Activated CD4-positive, alpha-beta memory T cell treated with anti-CD3 and anti-CD28 coated beads, Interleukin-2, amount 10 ng/mL, durations not matched to agents 7 days and 5 days (primary cell): ENCODE measurements at regions not wholly inside any gene's neighbourhood (a gene's known extent, or its start where the extent isn't known, plus 50 kb on each side); places are given as distances from the start of the nearest gene placed in this dataset.

Experiments
- CTCF ChIA-PET: fragments of 350-600 bp; sonication (Branson Sonifier 250); formaldehyde crosslinking; loops from one replicate; lab custom pipeline; 2021; ENCODE audit warnings: antibody characterized with exemption, inconsistent platforms; lab: Charles Lee
- POLR2A ChIA-PET: fragments of 350-600 bp; sonication (Branson Sonifier 250); formaldehyde crosslinking; loops from one replicate; lab custom pipeline; 2021; ENCODE audit warnings: antibody characterized with exemption; lab: Charles Lee
- DNase-seq: peaks from one replicate; pipeline ENCODE4 v3.0.0-alpha.2; 2020
- H3K27ac Mint-ChIP-seq: one replicate; pipeline ENCODE4 v1.8.0; 2021; ENCODE audit warnings: mild to moderate bottlenecking, mixed read lengths
- H3K27me3 Mint-ChIP-seq: one replicate; pipeline ENCODE4 v1.8.0; 2021; ENCODE audit warnings: mixed read lengths
- H3K36me3 Mint-ChIP-seq: one replicate; pipeline ENCODE4 v1.8.0; 2021; ENCODE audit warnings: low read depth, mixed read lengths
- H3K4me1 Mint-ChIP-seq: one replicate; pipeline ENCODE4 v1.8.0; 2021; ENCODE audit warnings: mixed read lengths
- H3K4me3 Mint-ChIP-seq: one replicate; pipeline ENCODE4 v1.8.0; 2021; ENCODE audit warnings: mild to moderate bottlenecking, mixed read lengths
- H3K9me3 Mint-ChIP-seq: one replicate; pipeline ENCODE4 v1.8.0; 2021; ENCODE audit warnings: mixed read lengths

DNA sequence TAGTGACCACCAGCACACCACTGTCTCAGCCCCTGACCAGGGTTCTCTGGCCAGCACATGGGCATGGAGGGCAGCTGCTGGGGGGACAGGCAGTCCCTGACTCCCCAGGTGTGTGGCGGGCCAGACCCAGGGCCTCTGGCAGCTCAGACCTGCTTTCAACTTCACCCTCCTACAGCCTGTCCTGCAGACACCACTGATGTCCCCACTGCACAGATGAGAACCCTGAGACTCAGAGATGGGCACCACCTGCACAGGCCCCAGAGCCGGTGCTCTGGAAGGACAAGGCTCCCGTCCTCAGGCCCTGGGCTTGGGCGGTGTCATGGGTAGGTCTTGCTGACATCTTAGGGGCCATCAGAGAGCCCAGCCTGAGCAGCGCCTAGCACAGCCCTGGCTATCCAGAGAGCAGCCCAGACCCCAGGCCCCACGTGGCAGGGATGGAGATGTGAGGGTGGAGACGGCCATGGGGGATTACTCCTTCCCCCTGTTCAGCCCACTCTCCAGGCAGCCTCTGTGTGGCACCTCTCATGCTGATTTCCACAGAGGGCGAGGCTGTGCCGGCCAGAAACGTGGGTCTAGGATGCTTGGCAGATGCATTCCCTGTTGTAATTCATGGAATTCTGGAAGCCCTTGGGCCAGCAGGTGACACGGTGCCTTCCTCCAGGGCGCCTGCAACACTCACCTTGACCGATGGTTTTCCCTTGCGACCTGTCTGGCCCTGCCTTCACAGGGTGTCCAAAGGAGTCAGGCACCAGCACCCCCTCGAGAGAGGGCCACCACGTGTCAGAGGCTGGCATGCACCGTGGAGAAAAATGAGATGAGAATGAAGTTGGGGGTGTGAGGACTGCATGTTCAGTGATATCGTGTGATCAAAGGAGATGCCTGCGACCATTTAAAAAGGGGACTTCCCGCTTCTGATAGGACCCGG is 61.2 kb upstream of the GLI2 start:
- no peak for DNase-seq
- Mint-ChIP-seq H3K9me3 (no peaks in the 10 kb centered on the region), H3K27me3 (peaks cover 15% of the 10 kb centered on the region), H3K4me1 (no peaks in the 10 kb centered on the region), H3K27ac (no peak overlapping the region), H3K36me3 (no peaks in the 10 kb centered on the region), H3K4me3 (no peak overlapping the region)
- ChIA-PET POLR2A (no interaction called here), CTCF (interaction anchor here (1.2 to 1.5 kb wide), 2 partner anchors 15 to 562 kb away, joined by 3 to 4 read pairs; no protein-coding TSS in a partner anchor)

DNA sequence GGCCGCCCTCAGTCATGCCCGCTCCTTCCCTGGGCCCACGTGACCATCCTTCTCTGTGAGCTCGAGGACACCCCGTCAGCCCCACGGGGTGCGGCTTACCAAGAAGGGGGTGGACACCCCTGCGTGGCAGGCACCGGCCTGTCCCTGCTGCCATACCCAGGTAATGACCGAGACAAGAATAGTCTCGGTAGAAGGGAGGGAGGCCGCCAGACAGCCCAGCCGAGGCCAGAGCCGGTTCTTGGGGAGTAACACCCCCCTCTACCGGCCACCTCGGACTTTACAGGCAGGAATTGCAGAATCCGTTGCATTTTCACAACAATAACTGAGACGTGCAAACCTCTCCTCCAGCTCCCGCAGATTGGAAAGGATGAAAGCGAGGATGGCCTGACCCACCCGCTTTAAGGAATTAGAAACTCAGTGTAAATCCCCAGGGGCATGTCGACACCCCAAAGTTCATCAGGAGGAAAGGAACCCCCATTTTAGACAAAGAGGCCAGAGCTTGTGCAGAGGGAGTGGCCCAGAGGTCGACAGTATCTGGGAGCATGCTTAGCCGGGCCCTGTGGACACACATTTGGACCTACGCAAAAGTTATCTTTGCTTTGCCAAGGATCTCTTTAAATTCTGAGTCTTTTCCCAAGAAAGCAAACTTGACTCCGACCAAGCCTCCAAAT is 60.1 kb upstream of the GLI2 start:
- peak; percentile 55 for DNase-seq
- Mint-ChIP-seq H3K27ac (no peak overlapping the region), H3K4me3 (no peak overlapping the region), H3K9me3 (no peaks in the 10 kb centered on the region), H3K4me1 (no peaks in the 10 kb centered on the region), H3K27me3 (peaks cover 14% of the 10 kb centered on the region), H3K36me3 (no peaks in the 10 kb centered on the region)
- ChIA-PET POLR2A (interaction anchor here (1.1 kb wide), 1 partner anchor 13 kb away, joined by 3 read pairs; no protein-coding TSS in a partner anchor), CTCF (interaction anchor here (0.7 to 1.5 kb wide), 5 partner anchors 9 to 563 kb away, joined by 3 to 5 read pairs (median 3); no protein-coding TSS in a partner anchor)

DNA sequence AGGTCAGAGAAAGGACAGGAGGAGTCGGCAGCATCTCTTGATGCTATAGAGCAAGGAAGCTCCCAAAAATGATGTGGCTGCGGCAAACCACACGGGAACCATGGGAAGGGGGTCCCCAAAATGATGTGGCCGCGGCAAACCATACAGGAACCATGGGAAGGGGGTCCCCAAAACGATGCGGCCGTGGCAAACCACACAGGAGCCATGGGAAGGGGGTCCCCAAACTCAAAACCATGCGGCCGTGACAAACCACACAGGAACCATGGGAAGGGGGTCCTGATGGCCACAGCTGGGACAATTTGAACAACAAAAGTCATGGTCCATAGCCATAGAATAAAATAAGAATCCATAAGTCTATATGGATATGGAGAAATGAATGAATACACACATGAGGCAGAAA is 58.4 kb upstream of the GLI2 start:
- Mint-ChIP-seq H3K9me3 (no peaks in the 10 kb centered on the region), H3K36me3 (no peaks in the 10 kb centered on the region), H3K27ac (no peak overlapping the region), H3K27me3 (peaks cover 13% of the 10 kb centered on the region), H3K4me3 (no peak overlapping the region), H3K4me1 (no peaks in the 10 kb centered on the region)
- DNase-seq = no peak
- CTCF ChIA-PET = interaction anchor here (1.0 kb wide), 2 partner anchors 10 to 1035 kb away, joined by 3 to 4 read pairs; no protein-coding TSS in a partner anchor
- POLR2A ChIA-PET = no interaction called here

DNA sequence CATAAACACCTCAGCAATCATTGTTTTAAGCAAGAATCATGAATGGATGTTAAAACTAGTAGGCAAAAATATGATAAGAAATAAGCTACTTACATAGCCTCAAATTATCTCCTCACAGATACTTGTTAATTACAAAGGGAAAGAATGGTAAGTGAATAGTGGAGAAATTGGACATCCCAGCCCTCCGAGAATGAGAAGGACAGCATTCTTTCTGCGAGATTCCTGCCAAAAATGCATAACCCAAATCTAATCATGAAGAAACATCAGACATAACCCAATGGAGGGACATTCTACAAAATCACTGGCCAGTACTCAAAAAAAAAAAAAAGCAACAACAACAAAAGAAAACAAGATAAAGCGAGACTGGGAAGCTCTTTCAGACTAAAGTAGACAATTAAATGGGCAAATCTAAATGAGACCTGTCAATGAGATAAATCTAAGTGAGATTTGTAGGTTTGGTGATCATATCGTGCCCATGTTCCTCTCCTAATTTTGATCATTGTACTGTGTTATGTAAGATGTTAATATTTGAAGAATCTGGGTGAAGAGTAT is 57.9 kb upstream of the GLI2 start:
- CTCF ChIA-PET = interaction anchor here (0.6 to 1.2 kb wide), 4 partner anchors 9 to 1035 kb away, joined by 3 to 4 read pairs (median 4); no protein-coding TSS in a partner anchor

GRCh38 chr2:120678251-120678650 is 57.4 kb upstream of the GLI2 start:
- Mint-ChIP-seq H3K4me1 (no peaks in the 10 kb centered on the region), H3K36me3 (no peaks in the 10 kb centered on the region), H3K9me3 (no peaks in the 10 kb centered on the region), H3K4me3 (no peak overlapping the region), H3K27ac (no peak overlapping the region), H3K27me3 (peaks cover 13% of the 10 kb centered on the region)
- ChIA-PET CTCF (interaction anchor here (0.6 to 1.2 kb wide), 4 partner anchors 9 to 1036 kb away, joined by 3 to 4 read pairs (median 4); no protein-coding TSS in a partner anchor), POLR2A (no interaction called here)
- no peak for DNase-seq

More for the DNA sequence above, 57.9 kb upstream of the GLI2 start:
- Mint-ChIP-seq H3K4me3 (no peak overlapping the region), H3K27ac (no peak overlapping the region), H3K27me3 (peaks cover 13% of the 10 kb centered on the region), H3K36me3 (no peaks in the 10 kb centered on the region), H3K4me1 (no peaks in the 10 kb centered on the region), H3K9me3 (no peaks in the 10 kb centered on the region)
- no peak for DNase-seq
- POLR2A ChIA-PET = no interaction called here

DNA sequence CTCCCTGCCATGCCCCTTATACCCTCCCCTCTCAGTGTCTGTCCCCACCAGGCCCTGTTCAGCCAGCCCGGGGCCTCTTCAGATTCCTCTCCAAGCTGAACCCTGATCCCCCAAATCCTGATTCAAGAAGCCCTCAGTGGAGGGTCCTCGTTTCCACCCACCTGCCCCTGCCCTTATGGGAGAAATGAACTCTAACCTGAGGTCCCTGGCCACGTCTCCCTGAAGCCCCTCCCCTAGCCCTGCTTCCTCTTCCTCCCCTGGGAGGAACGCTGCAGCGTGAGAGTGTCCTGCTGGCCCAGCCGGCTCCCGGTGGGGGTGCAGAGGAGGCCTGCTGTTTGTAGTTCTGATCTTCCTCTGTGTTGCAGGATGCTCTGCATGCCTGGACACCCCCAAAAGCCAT is 56.7 kb upstream of the GLI2 start:
- H3K27me3 Mint-ChIP-seq = peaks cover 13% of the 10 kb centered on the region
- H3K4me3 Mint-ChIP-seq = no peak overlapping the region
- no peak for DNase-seq
- CTCF ChIA-PET = interaction anchor here (1.2 kb wide), 1 partner anchor 11 kb away, joined by 3 read pairs; no protein-coding TSS in a partner anchor
- no peaks in the 10 kb centered on the region for H3K4me1 Mint-ChIP-seq
- H3K27ac Mint-ChIP-seq = no peak overlapping the region
- POLR2A ChIA-PET = no interaction called here
- H3K36me3 Mint-ChIP-seq = no peaks in the 10 kb centered on the region
- H3K9me3 Mint-ChIP-seq = no peaks in the 10 kb centered on the region

DNA sequence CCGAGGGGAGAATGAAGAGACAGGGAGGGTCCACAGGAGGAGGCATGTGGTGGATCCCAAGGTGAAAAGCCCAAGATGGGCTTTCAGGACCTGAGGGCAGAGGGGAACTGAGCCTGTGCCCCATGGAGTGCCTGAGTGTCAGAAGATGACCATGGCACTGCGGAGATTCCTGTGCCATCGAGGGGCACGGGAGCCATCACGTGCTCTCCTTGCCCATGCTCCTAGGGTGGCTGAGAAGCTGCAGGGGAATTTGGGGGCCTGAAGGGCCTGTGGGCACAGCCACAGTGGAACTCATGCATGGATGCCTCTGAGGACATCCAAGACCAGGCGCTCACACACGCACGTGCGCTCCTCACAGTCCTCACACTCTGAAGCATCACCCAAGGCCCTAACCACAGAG is 56.1 kb upstream of the GLI2 start:
- H3K27ac Mint-ChIP-seq = no peak overlapping the region
- DNase-seq = no peak
- peaks cover 13% of the 10 kb centered on the region for H3K27me3 Mint-ChIP-seq
- no peaks in the 10 kb centered on the region for H3K36me3 Mint-ChIP-seq
- H3K9me3 Mint-ChIP-seq = no peaks in the 10 kb centered on the region
- ChIA-PET POLR2A (no interaction called here), CTCF (no interaction called here)
- H3K4me3 Mint-ChIP-seq = no peak overlapping the region
- no peaks in the 10 kb centered on the region for H3K4me1 Mint-ChIP-seq

- ChIA-PET CTCF (interaction anchor here (0.6 to 1.7 kb wide), 13 partner anchors 9 to 932 kb away, joined by 3 to 9 read pairs (median 5); no protein-coding TSS in a partner anchor), POLR2A (no interaction called here)
- no peak overlapping the region for H3K27ac Mint-ChIP-seq
- no peaks in the 10 kb centered on the region for H3K9me3 Mint-ChIP-seq
- DNase-seq = peak; percentile 77
- H3K36me3 Mint-ChIP-seq = no peaks in the 10 kb centered on the region
- no peaks in the 10 kb centered on the region for H3K4me1 Mint-ChIP-seq
- no peak overlapping the region for H3K4me3 Mint-ChIP-seq
- peaks cover 11% of the 10 kb centered on the region for H3K27me3 Mint-ChIP-seq
These were observed 55.4 kb upstream of the GLI2 start for GRCh38 chr2:120680136-120680761.

DNA sequence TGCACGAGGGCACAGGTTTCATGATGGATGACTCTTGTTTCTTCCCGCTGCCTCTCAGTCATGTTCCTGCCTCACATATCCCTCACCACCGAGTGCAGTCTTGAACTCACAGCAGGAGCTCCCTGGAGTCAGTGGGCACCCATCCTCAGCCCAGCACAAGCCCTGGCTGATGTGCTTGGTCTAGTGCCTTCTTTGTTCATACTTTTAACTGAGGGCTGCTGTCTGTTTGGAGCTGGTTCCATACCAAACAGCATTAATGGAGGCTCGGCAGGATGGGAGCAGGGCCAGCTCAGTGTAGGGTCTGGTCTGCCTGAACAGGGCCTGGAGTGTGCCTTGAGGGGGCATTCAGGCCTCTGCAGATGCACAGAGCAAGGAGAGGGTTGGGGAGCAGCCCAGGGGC is 54.5 kb upstream of the GLI2 start:
- no peak for DNase-seq
- CTCF ChIA-PET = interaction anchor here (0.7 to 1.7 kb wide), 12 partner anchors 9 to 730 kb away, joined by 3 to 8 read pairs (median 4); no protein-coding TSS in a partner anchor
- H3K4me1 Mint-ChIP-seq = no peaks in the 10 kb centered on the region
- H3K27ac Mint-ChIP-seq = no peak overlapping the region
- H3K4me3 Mint-ChIP-seq = no peak overlapping the region
- no peaks in the 10 kb centered on the region for H3K36me3 Mint-ChIP-seq
- no peaks in the 10 kb centered on the region for H3K9me3 Mint-ChIP-seq
- POLR2A ChIA-PET = no interaction called here
- peaks cover 8% of the 10 kb centered on the region for H3K27me3 Mint-ChIP-seq

DNA sequence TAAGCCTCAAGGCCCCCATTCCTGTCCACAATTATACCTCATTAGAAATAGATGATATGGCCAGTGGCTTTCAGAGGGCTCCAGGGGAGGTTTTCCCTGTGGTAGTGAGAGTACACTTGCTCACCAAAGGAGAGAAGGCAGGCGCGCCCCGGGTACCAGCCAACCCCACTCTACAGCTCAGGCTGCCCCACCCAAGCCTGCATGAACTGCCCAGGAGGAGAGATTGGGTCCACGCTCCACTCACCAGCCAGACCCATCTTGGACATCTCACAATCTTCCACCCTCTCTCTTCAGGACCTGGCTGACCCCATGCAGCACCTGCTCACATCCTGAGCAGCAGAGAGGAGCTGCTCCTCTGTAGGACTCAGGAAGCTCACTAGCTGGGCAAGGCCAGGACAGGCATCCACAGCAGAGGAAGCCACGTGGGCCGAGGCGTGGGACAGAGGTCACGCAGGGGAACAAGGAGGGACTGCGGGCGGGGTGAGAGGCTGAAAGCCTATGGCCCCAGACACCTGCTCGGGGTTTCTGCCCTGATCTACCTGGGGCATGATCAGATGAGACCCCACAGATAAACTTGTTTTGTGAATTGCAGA is 53.9 kb upstream of the GLI2 start:
- CTCF ChIA-PET = interaction anchor here (1.0 to 2.0 kb wide), 4 partner anchors 128 to 369 kb away, joined by 3 to 5 read pairs (median 4); no protein-coding TSS in a partner anchor
- POLR2A ChIA-PET = no interaction called here

GRCh38 chr2:120682654-120683053 is 53.0 kb upstream of the GLI2 start:
- Mint-ChIP-seq H3K36me3 (no peaks in the 10 kb centered on the region), H3K27me3 (peaks cover 6% of the 10 kb centered on the region), H3K9me3 (no peaks in the 10 kb centered on the region), H3K4me3 (no peak overlapping the region), H3K4me1 (no peaks in the 10 kb centered on the region), H3K27ac (no peak overlapping the region)
- ChIA-PET CTCF (interaction anchor here (2.0 kb wide), 1 partner anchor 339 kb away, joined by 5 read pairs; no protein-coding TSS in a partner anchor), POLR2A (no interaction called here)
- DNase-seq = no peak

More for the DNA sequence above, 53.9 kb upstream of the GLI2 start:
- no peaks in the 10 kb centered on the region for H3K9me3 Mint-ChIP-seq
- H3K4me3 Mint-ChIP-seq = no peak overlapping the region
- no peaks in the 10 kb centered on the region for H3K4me1 Mint-ChIP-seq
- H3K27me3 Mint-ChIP-seq = peaks cover 7% of the 10 kb centered on the region
- no peak overlapping the region for H3K27ac Mint-ChIP-seq
- no peak for DNase-seq
- no peaks in the 10 kb centered on the region for H3K36me3 Mint-ChIP-seq

DNA sequence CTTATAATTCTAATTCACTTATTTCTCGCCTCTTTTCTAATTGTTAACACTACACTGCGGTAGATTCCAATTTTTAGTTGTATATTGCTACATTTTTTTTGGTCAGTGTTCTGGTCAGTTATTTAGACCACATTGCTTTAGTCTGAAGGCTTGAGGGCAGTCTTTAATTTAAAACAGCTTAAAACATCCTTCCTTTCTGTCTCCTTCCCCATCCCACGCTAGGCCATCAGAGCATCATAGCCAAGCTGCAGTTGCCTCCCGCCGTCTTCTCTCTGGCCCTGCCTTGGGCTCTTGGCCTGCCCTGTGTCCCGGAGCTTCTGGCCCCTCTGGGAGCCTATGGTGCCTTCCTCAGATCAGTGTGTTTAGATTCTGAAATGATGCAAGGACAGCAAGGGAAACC is 52.6 kb upstream of the GLI2 start:
- H3K4me3 Mint-ChIP-seq = no peak overlapping the region
- ChIA-PET POLR2A (no interaction called here), CTCF (interaction anchor here (2.0 kb wide), 1 partner anchor 339 kb away, joined by 5 read pairs; no protein-coding TSS in a partner anchor)
- no peak overlapping the region for H3K27ac Mint-ChIP-seq
- peaks cover 3% of the 10 kb centered on the region for H3K27me3 Mint-ChIP-seq
- no peaks in the 10 kb centered on the region for H3K9me3 Mint-ChIP-seq
- no peaks in the 10 kb centered on the region for H3K4me1 Mint-ChIP-seq
- DNase-seq = no peak
- no peaks in the 10 kb centered on the region for H3K36me3 Mint-ChIP-seq
